AG04449 (cell line): ENCODE measurements at regions not wholly inside any gene's neighbourhood (a gene's known extent, or its start where the extent isn't known, plus 50 kb on each side); places are given as distances from the start of the nearest gene placed in this dataset.

Experiments
- CTCF ChIA-PET: fragments of 350-600 bp; formaldehyde crosslinking; extraction: SDS; loops from one replicate; lab custom pipeline; 2021; ENCODE audit warnings: antibody characterized with exemption; lab: Yijun Ruan, JAX
- POLR2A ChIA-PET: fragments of 400-600, 350-600 bp; formaldehyde crosslinking; extraction: SDS; loops from one replicate; lab custom pipeline; 2020; ENCODE audit warnings: antibody characterized with exemption, inconsistent platforms; lab: Yijun Ruan, JAX
- DNase-seq: peaks from one replicate; pipeline ENCODE4 v3.0.0-alpha.2; 2010; ENCODE audit warnings: low read depth, low spot score
- H3K4me3 ChIP-seq: 2 replicates; pipeline ENCODE4 v1.5.1; 2011; ENCODE audit warnings: low read depth, mild to moderate bottlenecking, control low read depth, low read length
- CTCF ChIP-seq: IDR thresholded peaks from one replicate; pipeline ENCODE4 v1.5.1; 2011; ENCODE audit warnings: mild to moderate bottlenecking, moderate library complexity, low read length, control low read depth, inconsistent platforms; ENCODE audit not compliant: insufficient read depth; ENCODE audit errors: missing control alignments

- DNase-seq = peak; percentile 7
- no peak for TF ChIP-seq CTCF
Measured at GRCh38 chr20:11521476-11522365, 396.0 kb upstream of the BTBD3 start.

GRCh38 chr20:11522366-11522741, 395.3 kb upstream of the BTBD3 start:
- ChIA-PET CTCF (no interaction called here), POLR2A (no interaction called here)
- no peak for TF ChIP-seq CTCF
- DNase-seq = peak; percentile 23
- no peak overlapping the region for H3K4me3 ChIP-seq

More at GRCh38 chr20:11521476-11522365, 396.0 kb upstream of the BTBD3 start:
- H3K4me3 ChIP-seq = no peak overlapping the region
- CTCF ChIA-PET = interaction anchor here (0.6 kb wide), 1 partner anchor 22 kb away, joined by 3 read pairs; no protein-coding TSS in a partner anchor
- POLR2A ChIA-PET = no interaction called here

DNA sequence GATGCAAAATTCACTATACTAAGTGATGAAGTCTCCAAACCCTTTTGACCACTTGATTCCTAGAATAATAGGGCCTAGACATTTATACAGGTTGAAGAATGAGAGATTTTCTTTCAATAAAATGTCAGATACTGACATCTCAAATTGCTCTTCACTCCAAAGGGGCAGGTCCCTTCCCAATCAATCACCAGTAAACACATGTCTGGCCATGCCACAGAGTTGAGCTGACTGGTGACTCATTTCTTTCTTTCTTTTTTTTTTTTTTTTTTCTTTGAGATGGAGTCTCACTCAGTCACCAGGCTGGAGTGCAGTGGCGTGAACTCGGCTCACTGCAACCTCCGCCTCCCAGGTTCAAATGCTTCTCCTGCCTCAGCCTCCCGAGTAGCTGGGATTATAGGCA, 388.6 kb upstream of the BTBD3 start:
- no peak for TF ChIP-seq CTCF
- no peak for DNase-seq
- CTCF ChIA-PET = no interaction called here
- POLR2A ChIA-PET = no interaction called here
- H3K4me3 ChIP-seq = no peak overlapping the region

DNA sequence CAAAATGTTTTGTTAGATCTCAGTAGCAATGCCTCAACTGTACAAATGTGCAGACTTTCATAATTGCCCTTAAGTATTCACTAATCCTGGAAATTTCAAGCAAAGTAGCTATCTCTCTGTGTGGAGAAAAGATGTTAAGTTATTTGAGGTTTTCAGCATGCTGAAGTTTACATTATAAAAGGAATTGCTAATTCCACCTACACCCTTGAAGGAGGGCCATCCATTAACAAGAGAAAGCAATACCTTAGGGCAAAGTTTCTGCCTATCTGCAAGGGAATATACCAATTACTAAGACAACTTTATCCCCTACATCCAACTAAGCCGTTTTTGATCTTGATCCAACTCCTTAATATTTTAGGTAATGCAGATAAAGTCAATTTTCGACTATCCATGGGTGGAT, 380.7 kb upstream of the BTBD3 start:
- H3K4me3 ChIP-seq = no peak overlapping the region
- POLR2A ChIA-PET = no interaction called here
- no peak for TF ChIP-seq CTCF

DNA sequence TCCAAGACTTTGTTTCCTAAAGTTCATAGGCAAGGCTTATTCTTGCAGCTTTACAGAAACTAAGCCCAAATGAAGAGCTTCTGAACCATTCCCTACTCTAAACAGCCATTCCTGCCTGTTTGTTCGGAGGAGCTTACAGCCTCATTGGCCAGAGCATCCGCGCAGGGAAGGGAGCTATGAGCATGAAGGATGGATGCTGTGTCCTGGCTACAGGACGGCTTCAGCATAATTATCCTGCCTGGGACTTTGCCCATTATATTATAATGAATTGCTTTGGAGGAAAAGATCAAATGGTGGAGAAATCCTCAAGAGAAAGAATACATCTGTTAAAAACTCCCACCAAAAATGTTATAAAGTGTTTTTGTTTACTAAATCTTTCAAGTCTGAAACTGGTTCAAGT, 378.2 kb upstream of the BTBD3 start:
- ChIA-PET POLR2A (no interaction called here), CTCF (interaction anchor here (0.8 kb wide), 1 partner anchor 1561 kb away, joined by 4 read pairs; no protein-coding TSS in a partner anchor)
- H3K4me3 ChIP-seq = no peak overlapping the region
- no peak for TF ChIP-seq CTCF
- no peak for DNase-seq

More for the DNA sequence above, 380.7 kb upstream of the BTBD3 start:
- CTCF ChIA-PET = no interaction called here
- DNase-seq = no peak

- DNase-seq = no peak
- CTCF ChIA-PET = interaction anchor here (1.1 to 1.4 kb wide), 2 partner anchors 9 to 335 kb away, joined by 3 to 4 read pairs; no protein-coding TSS in a partner anchor
- POLR2A ChIA-PET = no interaction called here
- no peak for TF ChIP-seq CTCF
- no peak overlapping the region for H3K4me3 ChIP-seq
Measured at GRCh38 chr20:11540558-11540957, 377.1 kb upstream of the BTBD3 start.
